Colonic mucosa (tissue), 4 donors: ENCODE measurements at regions not wholly inside any gene's neighbourhood (a gene's known extent, or its start where the extent isn't known, plus 50 kb on each side); places are given as distances from the start of the nearest gene placed in this dataset.

Experiments
- DNase-seq: peaks from one replicate; pipeline ENCODE4 v3.0.0-alpha.2; 2020
- H3K27ac ChIP-seq: fragments of 200-600 bp; one replicate; pipeline ENCODE4 v1.8.0; 2021
- H3K27me3 ChIP-seq: fragments of 200-600 bp; one replicate; pipeline ENCODE4 v1.8.0; 2021
- H3K36me3 ChIP-seq: fragments of 200-600 bp; one replicate; pipeline ENCODE4 v1.8.0; 2021
- H3K4me1 ChIP-seq: fragments of 200-600 bp; one replicate; pipeline ENCODE4 v1.8.0; 2021; ENCODE audit warnings: mild to moderate bottlenecking
- H3K4me3 ChIP-seq: fragments of 200-600 bp; one replicate; pipeline ENCODE4 v1.8.0; 2021
- H3K9ac ChIP-seq, 2 donors: one replicate each; pipeline ENCODE4 v1.7.0; 2013; ENCODE audit warnings: control low read depth in 2 of 2, low read depth in 2 of 2, low read length in 2 of 2
- H3K9me3 ChIP-seq: fragments of 200-600 bp; one replicate; pipeline ENCODE4 v1.8.0; 2021
- CTCF ChIP-seq: fragments of 200-600 bp; IDR thresholded peaks from one replicate; pipeline ENCODE4 v1.8.0; 2022; ENCODE audit warnings: antibody characterized with exemption, mild to moderate bottlenecking
- intact Hi-C: fragments of 100-400 bp; cut with DNase I; formaldehyde crosslinking; loops from one replicate; pipeline ENCODE4 v1.14.1; 2022
- donor health status: healthy.
- donor health status: DM: no; HTN: no; CAD: no.
- donor health status: DM: no; HTN: no; CAD: no.

- Histone ChIP-seq H3K4me3 (no peak overlapping the region), H3K27ac (no peak overlapping the region), H3K27me3 (no peaks in the 10 kb centered on the region), H3K36me3 (no peaks in the 10 kb centered on the region), H3K9ac (no peak overlapping the region), H3K9me3 (no peaks in the 10 kb centered on the region), H3K4me1 (no peaks in the 10 kb centered on the region)
- DNase-seq, result no peak
- no peak for TF ChIP-seq CTCF
- intact Hi-C loops, result no loop called here
These were observed 91.0 kb upstream of the CHL1 start for GRCh38 chr3:105585-105984.

GRCh38 chr3:106619-107018 is 89.9 kb upstream of the CHL1 start:
- H3K9me3 ChIP-seq, result no peaks in the 10 kb centered on the region
- intact Hi-C loops, result no loop called here
- H3K27ac ChIP-seq, result no peak overlapping the region
- H3K4me3 ChIP-seq, result no peak overlapping the region
- no peaks in the 10 kb centered on the region for H3K4me1 ChIP-seq
- H3K27me3 ChIP-seq, result no peaks in the 10 kb centered on the region
- TF ChIP-seq CTCF, result no peak
- H3K9ac ChIP-seq, result no peak overlapping the region
- no peaks in the 10 kb centered on the region for H3K36me3 ChIP-seq
- DNase-seq, result no peak

- Histone ChIP-seq H3K36me3 (no peaks in the 10 kb centered on the region), H3K4me3 (no peak overlapping the region), H3K27ac (no peak overlapping the region), H3K9ac (no peak overlapping the region), H3K9me3 (no peaks in the 10 kb centered on the region), H3K27me3 (no peaks in the 10 kb centered on the region), H3K4me1 (no peaks in the 10 kb centered on the region)
- no peak for TF ChIP-seq CTCF
- DNase-seq, result no peak
- intact Hi-C loops, result no loop called here
These were observed 85.2 kb upstream of the CHL1 start for GRCh38 chr3:111143-112069.

GRCh38 chr3:112773-113172 is 83.8 kb upstream of the CHL1 start:
- Histone ChIP-seq H3K9ac (no peak overlapping the region), H3K36me3 (no peaks in the 10 kb centered on the region), H3K4me3 (no peak overlapping the region), H3K27me3 (no peaks in the 10 kb centered on the region), H3K9me3 (no peaks in the 10 kb centered on the region), H3K27ac (no peak overlapping the region), H3K4me1 (no peaks in the 10 kb centered on the region)
- no peak for TF ChIP-seq CTCF
- DNase-seq, result no peak
- intact Hi-C loops, result no loop called here

- Histone ChIP-seq H3K9ac (no peak overlapping the region), H3K4me1 (no peaks in the 10 kb centered on the region), H3K27ac (no peak overlapping the region), H3K4me3 (no peak overlapping the region), H3K27me3 (no peaks in the 10 kb centered on the region), H3K36me3 (no peaks in the 10 kb centered on the region), H3K9me3 (no peaks in the 10 kb centered on the region)
- no peak for DNase-seq
- no peak for TF ChIP-seq CTCF
- intact Hi-C loops, result no loop called here
These were observed 77.9 kb upstream of the CHL1 start for GRCh38 chr3:118666-119065.
